ENCODE measurements at regions not wholly inside any gene's neighbourhood (a gene's known extent, or its start where the extent isn't known, plus 50 kb on each side); places are given as distances from the start of the nearest gene placed in this dataset.
"Not testable (repeated sequence)": the region's sequence is repeated elsewhere in the genome, so short reads cannot be mapped to it uniquely, and the experiment has no call there.

GRCh38 chr5:96170481-96171125, 209.0 kb upstream of the ELL2 start:
- DNase-seq (ENCODE audit: low read depth in 1 of 2, low spot score in 2 of 2); H3K23ac ChIP-seq (ENCODE audit: insufficient read length); H4K8ac ChIP-seq (ENCODE audit: extremely low read depth, insufficient read depth, low read length); H3K4ac ChIP-seq (replicated peaks; ENCODE audit: insufficient read length, low read depth, low read length); H2AK5ac ChIP-seq (ENCODE audit: low read depth, low read length); H3K56ac ChIP-seq (replicated peaks; ENCODE audit: insufficient read length, low read depth, low read length); H2BK5ac ChIP-seq (ENCODE audit: low read depth, low read length); H3K18ac ChIP-seq (ENCODE audit: extremely low read depth, low read length); H3K79me1 ChIP-seq (ENCODE audit: low read depth, low read length); H3K23me2 ChIP-seq (ENCODE audit: low read depth, low read length); H3K27ac ChIP-seq (ENCODE audit: low read depth, low read length); H2BK12ac ChIP-seq (ENCODE audit: low read depth, low read length); H4K91ac ChIP-seq (replicated peaks; ENCODE audit: insufficient read length, low read length); H3K9me3 ChIP-seq (ENCODE audit: insufficient read depth in 2 of 2, low read depth in 1 of 2, low read length in 1 of 2); H2AFZ ChIP-seq (ENCODE audit: low read length); CTCF ChIA-PET (ENCODE audit: partially characterized antibody); H2BK120ac ChIP-seq (replicated peaks; ENCODE audit: low read depth, low read length); FAIRE-seq; H4K5ac ChIP-seq (ENCODE audit: insufficient read length, low read depth, low read length); H3K14ac ChIP-seq (ENCODE audit: insufficient read length); H2BK15ac ChIP-seq (ENCODE audit: low read length); H2BK20ac ChIP-seq (ENCODE audit: low read length); POLR2A ChIA-PET (ENCODE audit: partially characterized antibody); H4K20me1 ChIP-seq (replicated peaks in 1 of 2; ENCODE audit: control insufficient read depth in 1 of 2, insufficient read depth in 2 of 2, low read length in 2 of 2); H3K4me3 ChIP-seq (ENCODE audit: extremely low read depth in 1 of 4, insufficient read depth in 2 of 4, low read depth in 3 of 4, low read length in 4 of 4); H3K79me2 ChIP-seq (ENCODE audit: control insufficient read depth in 1 of 2, insufficient read depth in 2 of 2, low read length in 2 of 2); H3K36me3 ChIP-seq (ENCODE audit: control insufficient read depth in 2 of 4, insufficient read depth in 4 of 4, low read length in 3 of 4); H3K4me2 ChIP-seq (ENCODE audit: insufficient read depth in 1 of 2, low read depth in 2 of 2, low read length in 2 of 2); H3K9ac ChIP-seq (replicated peaks in 1 of 4; ENCODE audit: extremely low read depth in 1 of 4, low read depth in 3 of 4, low read length in 3 of 4); H3K4me1 ChIP-seq (replicated peaks in 1 of 4; ENCODE audit: control insufficient read depth in 3 of 4, insufficient read depth in 4 of 4, low read length in 3 of 4); H3K27me3 ChIP-seq (replicated peaks in 1 of 4; ENCODE audit: control insufficient read depth in 3 of 4, extremely low read depth in 1 of 4, insufficient read depth in 3 of 4, low read length in 3 of 4): not testable (repeated sequence)
- WGBS, 2 experiments (ENCODE audit: extremely low coverage in 1 of 2, insufficient coverage in 1 of 2, insufficient read length in 1 of 2, insufficient replicate concordance in 2 of 2, low coverage in 1 of 2, low lambda C conversion rate in 2 of 2, missing lambda C conversion rate in 1 of 2): 90% methylated on average over 13 of the region's 15 CpGs; no CpG with 5 or more reads in 1 of the 2 experiments

GRCh38 chr5:96168833-96169232, 207.2 kb upstream of the ELL2 start:
- H3K9me3 ChIP-seq (ENCODE audit: insufficient read depth in 2 of 2, low read depth in 1 of 2, low read length in 1 of 2); H4K20me1 ChIP-seq (replicated peaks in 1 of 2; ENCODE audit: control insufficient read depth in 1 of 2, insufficient read depth in 2 of 2, low read length in 2 of 2); H3K27ac ChIP-seq (ENCODE audit: low read depth, low read length); H2BK12ac ChIP-seq (ENCODE audit: low read depth, low read length); H3K79me1 ChIP-seq (ENCODE audit: low read depth, low read length); FAIRE-seq; H3K18ac ChIP-seq (ENCODE audit: extremely low read depth, low read length); H3K56ac ChIP-seq (replicated peaks; ENCODE audit: insufficient read length, low read depth, low read length); H2BK5ac ChIP-seq (ENCODE audit: low read depth, low read length); H3K4me3 ChIP-seq (ENCODE audit: extremely low read depth in 1 of 4, insufficient read depth in 2 of 4, low read depth in 3 of 4, low read length in 4 of 4); H2BK15ac ChIP-seq (ENCODE audit: low read length); H2AFZ ChIP-seq (ENCODE audit: low read length); H3K4me1 ChIP-seq (replicated peaks in 1 of 4; ENCODE audit: control insufficient read depth in 3 of 4, insufficient read depth in 4 of 4, low read length in 3 of 4); POLR2A ChIA-PET (ENCODE audit: partially characterized antibody); H2BK20ac ChIP-seq (ENCODE audit: low read length); H3K27me3 ChIP-seq (replicated peaks in 1 of 4; ENCODE audit: control insufficient read depth in 3 of 4, extremely low read depth in 1 of 4, insufficient read depth in 3 of 4, low read length in 3 of 4); H2BK120ac ChIP-seq (replicated peaks; ENCODE audit: low read depth, low read length); H3K14ac ChIP-seq (ENCODE audit: insufficient read length); H3K4me2 ChIP-seq (ENCODE audit: insufficient read depth in 1 of 2, low read depth in 2 of 2, low read length in 2 of 2); H4K8ac ChIP-seq (ENCODE audit: extremely low read depth, insufficient read depth, low read length); H3K23me2 ChIP-seq (ENCODE audit: low read depth, low read length); H3K4ac ChIP-seq (replicated peaks; ENCODE audit: insufficient read length, low read depth, low read length); H3K36me3 ChIP-seq (ENCODE audit: control insufficient read depth in 2 of 4, insufficient read depth in 4 of 4, low read length in 3 of 4); H4K5ac ChIP-seq (ENCODE audit: insufficient read length, low read depth, low read length); DNase-seq (ENCODE audit: low read depth in 1 of 2, low spot score in 2 of 2); H3K23ac ChIP-seq (ENCODE audit: insufficient read length); H4K91ac ChIP-seq (replicated peaks; ENCODE audit: insufficient read length, low read length); H3K9ac ChIP-seq (replicated peaks in 1 of 4; ENCODE audit: extremely low read depth in 1 of 4, low read depth in 3 of 4, low read length in 3 of 4); CTCF ChIA-PET (ENCODE audit: partially characterized antibody); H2AK5ac ChIP-seq (ENCODE audit: low read depth, low read length); H3K79me2 ChIP-seq (ENCODE audit: control insufficient read depth in 1 of 2, insufficient read depth in 2 of 2, low read length in 2 of 2): not testable (repeated sequence)
- 95% methylated on average over 8 of the region's 8 CpGs; no CpG with 5 or more reads in 1 of the 2 experiments for WGBS, 2 experiments (ENCODE audit: extremely low coverage in 1 of 2, insufficient coverage in 1 of 2, insufficient read length in 1 of 2, insufficient replicate concordance in 2 of 2, low coverage in 1 of 2, low lambda C conversion rate in 2 of 2, missing lambda C conversion rate in 1 of 2)

Data from H1 (cell line).